Mesodermal cell (in vitro differentiated cells): ENCODE measurements at regions not wholly inside any gene's neighbourhood (a gene's known extent, or its start where the extent isn't known, plus 50 kb on each side); places are given as distances from the start of the nearest gene placed in this dataset.

Experiments used
- H3K27ac ChIP-seq: 2 replicates; pipeline ENCODE4 v1.7.0; 2013; ENCODE audit warnings: mild to moderate bottlenecking, low read depth, low read length, moderate library complexity; ENCODE audit not compliant: severe bottlenecking
- H3K36me3 ChIP-seq: 2 replicates; pipeline ENCODE4 v1.7.1; 2013; ENCODE audit warnings: mild to moderate bottlenecking, low read length, moderate library complexity; ENCODE audit not compliant: control insufficient read depth, insufficient read depth
- H3K4me1 ChIP-seq: one replicate; pipeline ENCODE4 v1.7.1; 2013; ENCODE audit warnings: mild to moderate bottlenecking, low read length; ENCODE audit not compliant: insufficient read depth, control insufficient read depth, poor library complexity, severe bottlenecking
- H3K4me3 ChIP-seq: 2 replicates; pipeline ENCODE4 v1.7.0; 2013; ENCODE audit warnings: low read length, control low read depth, mild to moderate bottlenecking; ENCODE audit not compliant: insufficient read depth, poor library complexity, severe bottlenecking; ENCODE audit errors: extremely low read depth
- H3K9me3 ChIP-seq: 2 replicates; pipeline ENCODE4 v1.7.1; 2013; ENCODE audit warnings: mild to moderate bottlenecking, low read length, moderate library complexity; ENCODE audit not compliant: control insufficient read depth
- WGBS, 2 experiments: methylation state at CpG; one replicate each; pipeline ENCODE4 v1.1.5; 2013; ENCODE audit warnings: missing lambda C conversion rate in 2 of 2; ENCODE audit not compliant: insufficient coverage in 2 of 2; 5-methylcytosine and 5-hydroxymethylcytosine counted together

- Histone ChIP-seq H3K9me3 (no peaks in the 10 kb centered on the region), H3K27ac (no peak overlapping the region), H3K36me3 (no peaks in the 10 kb centered on the region), H3K4me1 (peaks cover 5% of the 10 kb centered on the region), H3K4me3 (no peak overlapping the region)
- 88 to 94% methylated on average over 1 to 2 of the region's 2 CpGs for WGBS, 2 experiments
These were observed 64.2 kb downstream of the GJA1 start for GRCh38 chr6:121499666-121500065.

DNA sequence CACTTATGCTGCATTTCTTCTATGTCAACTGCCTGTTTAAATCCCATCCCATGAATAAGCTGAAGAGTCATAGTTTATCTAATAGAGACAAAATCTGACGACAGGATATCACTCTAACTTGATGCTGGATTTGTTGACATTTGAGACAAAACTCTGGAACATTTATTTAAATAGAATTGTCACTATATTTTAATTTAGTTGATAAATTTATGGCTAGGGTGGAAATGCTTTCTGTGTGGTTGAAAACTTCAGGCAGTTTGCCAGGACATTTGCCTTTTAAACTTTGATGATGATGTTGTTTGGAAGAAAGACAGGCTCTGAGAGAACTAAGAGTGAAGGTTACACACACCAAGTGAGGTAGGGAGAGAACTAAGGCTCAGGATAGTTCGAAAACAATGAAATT is 68.1 kb downstream of the GJA1 start:
- Histone ChIP-seq H3K4me1 (peaks cover 12% of the 10 kb centered on the region), H3K36me3 (no peaks in the 10 kb centered on the region), H3K9me3 (no peaks in the 10 kb centered on the region), H3K27ac (no peak overlapping the region), H3K4me3 (no peak overlapping the region)
- WGBS, 2 experiments: 100% methylated on average over 1 of the region's 2 CpGs; no CpG with 5 or more reads in 1 of the 2 experiments

GRCh38 chr6:121504227-121504626 is 68.8 kb downstream of the GJA1 start:
- H3K27ac ChIP-seq: no peak overlapping the region
- WGBS, 2 experiments: no CpG with 5 or more reads among the region's 1 CpG

DNA sequence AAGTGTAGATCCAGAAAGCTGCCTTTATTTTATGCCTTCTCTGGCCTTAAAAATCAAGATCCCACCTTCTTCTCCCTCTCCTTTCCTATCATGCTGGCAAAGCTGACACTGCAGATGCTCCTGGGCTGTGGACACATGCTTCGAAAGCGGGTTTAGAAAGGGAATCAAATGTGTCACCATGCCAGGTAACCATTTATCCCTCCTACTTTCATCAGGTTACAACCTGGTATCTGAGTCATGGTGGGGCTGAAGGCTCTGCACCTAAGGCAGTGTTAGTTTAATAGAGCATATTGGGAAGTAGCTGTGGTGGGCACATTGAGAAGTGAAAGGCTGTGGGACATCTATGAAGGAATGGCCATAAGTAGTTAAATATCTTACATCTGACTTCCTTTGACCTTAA is 69.8 kb downstream of the GJA1 start:
- Histone ChIP-seq H3K9me3 (no peaks in the 10 kb centered on the region), H3K4me3 (no peak overlapping the region), H3K4me1 (peaks cover 12% of the 10 kb centered on the region), H3K36me3 (no peaks in the 10 kb centered on the region), H3K27ac (no peak overlapping the region)
- 100% methylated on average over 2 of the region's 2 CpGs; no CpG with 5 or more reads in 1 of the 2 experiments for WGBS, 2 experiments

More at GRCh38 chr6:121504227-121504626, 68.8 kb downstream of the GJA1 start:
- Histone ChIP-seq H3K36me3 (no peaks in the 10 kb centered on the region), H3K9me3 (no peaks in the 10 kb centered on the region), H3K4me1 (peaks cover 12% of the 10 kb centered on the region), H3K4me3 (no peak overlapping the region)

GRCh38 chr6:121506761-121507754 is 71.6 kb downstream of the GJA1 start:
- peaks cover 12% of the 10 kb centered on the region for H3K4me1 ChIP-seq
- H3K27ac ChIP-seq: peak overlapping the region; percentile 3

DNA sequence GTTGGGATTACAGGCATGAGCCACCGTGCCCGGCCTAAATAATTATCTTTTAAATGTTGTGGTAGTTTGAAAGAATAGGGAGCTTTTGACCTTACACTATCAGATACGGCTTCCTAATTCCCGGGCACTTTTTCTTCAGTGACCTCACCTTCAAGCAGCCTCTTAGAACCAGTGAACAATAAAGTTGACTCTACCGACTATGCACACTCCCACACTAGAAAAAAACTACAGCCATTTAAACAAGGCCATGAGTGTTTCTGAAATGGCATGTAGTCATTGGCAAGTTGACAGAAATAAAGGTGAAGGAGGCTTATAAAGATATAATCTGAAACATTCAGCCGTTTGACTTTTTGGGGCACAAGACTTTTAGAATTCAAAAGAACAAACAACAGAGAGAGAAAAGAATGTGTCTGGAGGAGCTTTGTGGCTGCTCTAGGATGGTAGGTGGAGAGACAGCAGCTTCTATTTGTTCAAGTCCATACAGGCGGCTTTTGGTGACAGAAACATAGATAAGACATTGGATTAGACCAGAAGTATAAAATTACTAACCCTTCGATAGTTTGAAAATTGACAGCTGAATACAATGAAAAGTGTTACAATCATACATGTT is 75.2 kb downstream of the GJA1 start:
- 67 to 70% methylated on average over 1 to 2 of the region's 8 CpGs for WGBS, 2 experiments
- Histone ChIP-seq H3K9me3 (no peaks in the 10 kb centered on the region), H3K27ac (no peak overlapping the region), H3K4me1 (peaks cover 8% of the 10 kb centered on the region), H3K36me3 (no peaks in the 10 kb centered on the region), H3K4me3 (no peak overlapping the region)

More at GRCh38 chr6:121506761-121507754, 71.6 kb downstream of the GJA1 start:
- no peaks in the 10 kb centered on the region for H3K9me3 ChIP-seq
- WGBS, 2 experiments: 57 to 70% methylated on average over 4 to 5 of the region's 7 CpGs
- H3K4me3 ChIP-seq: no peak overlapping the region
- no peaks in the 10 kb centered on the region for H3K36me3 ChIP-seq

DNA sequence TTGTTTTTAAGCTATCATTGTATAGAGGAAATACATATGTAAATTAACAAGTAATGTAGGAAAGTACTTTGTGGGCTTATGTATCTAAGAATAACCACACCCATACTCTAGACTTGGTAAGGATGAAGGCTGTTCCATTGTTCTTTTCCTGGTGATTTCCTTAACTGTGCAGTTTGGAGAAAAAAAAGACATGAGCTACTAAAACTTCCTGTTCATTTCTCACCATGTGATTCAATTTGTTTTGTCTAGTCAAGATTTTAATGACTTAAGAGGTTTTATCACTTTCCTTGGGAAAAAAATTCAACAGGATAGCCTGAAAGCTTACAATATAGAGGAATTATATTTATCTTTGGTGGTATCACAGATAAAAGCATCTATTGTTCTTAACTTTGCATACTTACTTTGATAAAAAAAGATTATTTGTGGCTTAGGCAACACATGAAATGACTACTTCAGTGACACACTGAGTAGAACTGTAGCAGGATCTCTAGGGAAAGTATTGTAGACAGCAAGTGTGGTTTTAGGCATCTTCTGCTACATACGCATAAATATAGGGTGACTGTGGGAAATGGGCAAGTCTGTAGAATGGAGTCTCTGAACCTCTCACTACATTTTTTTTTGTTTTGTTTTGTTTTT is 80.3 kb downstream of the GJA1 start:
- H3K27ac ChIP-seq: peak overlapping the region; percentile 31

GRCh38 chr6:121516331-121516730 is 80.9 kb downstream of the GJA1 start:
- no peaks in the 10 kb centered on the region for H3K36me3 ChIP-seq
- H3K4me3 ChIP-seq: no peak overlapping the region
- WGBS, 2 experiments: 93% methylated on average over 2 of the region's 6 CpGs; no CpG with 5 or more reads in 1 of the 2 experiments
- no peak overlapping the region for H3K27ac ChIP-seq
- no peaks in the 10 kb centered on the region for H3K9me3 ChIP-seq
- peaks cover 15% of the 10 kb centered on the region for H3K4me1 ChIP-seq

More for the DNA sequence above, 80.3 kb downstream of the GJA1 start:
- Histone ChIP-seq H3K4me1 (peaks cover 12% of the 10 kb centered on the region), H3K4me3 (no peak overlapping the region), H3K36me3 (no peaks in the 10 kb centered on the region), H3K9me3 (no peaks in the 10 kb centered on the region)
- WGBS, 2 experiments: 100% methylated on average over 1 of the region's 1 CpG

DNA sequence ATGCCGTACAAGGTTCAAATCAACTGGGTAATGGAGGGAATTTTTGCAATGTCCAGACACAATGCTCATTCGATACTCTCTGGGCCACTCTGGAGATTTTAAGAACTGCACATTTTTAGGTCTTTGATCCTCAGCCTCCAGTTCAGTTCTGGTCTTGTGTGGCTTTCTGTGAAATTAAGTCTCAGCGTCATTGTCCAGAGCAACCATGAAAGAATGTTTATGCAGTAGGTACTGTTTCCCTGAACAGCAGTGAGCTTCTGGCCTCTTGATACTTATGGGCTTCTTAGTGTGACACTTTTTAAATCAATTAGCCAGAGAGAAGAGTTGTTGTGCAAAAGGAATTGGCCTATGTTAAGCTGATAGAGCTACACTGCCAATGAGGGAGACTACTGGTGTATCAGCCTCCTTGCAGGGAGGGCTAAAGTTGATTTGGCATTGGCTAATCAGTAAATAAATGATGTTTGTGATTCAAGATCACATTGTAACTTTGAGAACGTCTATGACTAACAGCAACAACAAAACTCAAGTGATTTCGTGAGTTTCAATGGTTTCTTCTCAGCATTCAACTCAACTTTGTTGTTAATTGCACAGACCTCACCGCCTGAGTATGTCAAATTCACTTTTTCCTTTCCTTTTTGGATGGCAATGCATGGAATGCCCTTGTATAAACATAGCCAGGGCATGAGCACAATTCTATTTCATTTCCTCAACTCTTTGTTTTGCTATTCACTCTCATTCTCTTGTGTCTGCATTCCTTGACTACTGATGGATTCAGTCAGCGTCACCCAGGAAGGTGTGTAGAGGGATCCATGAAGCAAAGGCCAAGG is 85.1 kb downstream of the GJA1 start:
- 59 to 61% methylated on average over 4 to 5 of the region's 7 CpGs for WGBS, 2 experiments
- Histone ChIP-seq H3K4me3 (no peak overlapping the region), H3K27ac (peak overlapping the region; percentile 98), H3K9me3 (no peaks in the 10 kb centered on the region), H3K36me3 (no peaks in the 10 kb centered on the region), H3K4me1 (peaks cover 38% of the 10 kb centered on the region)

GRCh38 chr6:121521164-121521555 is 85.7 kb downstream of the GJA1 start:
- H3K9me3 ChIP-seq: no peaks in the 10 kb centered on the region
- no peak overlapping the region for H3K4me3 ChIP-seq
- H3K4me1 ChIP-seq: peaks cover 35% of the 10 kb centered on the region
- H3K36me3 ChIP-seq: no peaks in the 10 kb centered on the region
- H3K27ac ChIP-seq: peak overlapping the region; percentile 98
- WGBS, 2 experiments: 75% methylated on average over 2 of the region's 2 CpGs; no CpG with 5 or more reads in 1 of the 2 experiments
